Stomach (tissue), 8 donors: ENCODE measurements at regions not wholly inside any gene's neighbourhood (a gene's known extent, or its start where the extent isn't known, plus 50 kb on each side); places are given as distances from the start of the nearest gene placed in this dataset.

Experiments
- DNase-seq, 2 donors: peaks; one replicate each; pipeline versions ENCODE4 v3.0.0 to v3.0.0-alpha.2; 2013 to 2019
- H3K27ac ChIP-seq, 5 donors: fragments of 200-600 bp in 4 of 5; sonication (generic) in 4 of 5; one replicate each; pipeline ENCODE4 v1.5.1; 2013 to 2019; ENCODE audit warnings: mild to moderate bottlenecking in 1 of 5, moderate library complexity in 1 of 5
- H3K27me3 ChIP-seq, 3 donors: fragments of 200-600 bp; sonication (generic); one replicate each; pipeline ENCODE4 v1.5.1; 2017 to 2019; ENCODE audit warnings: mixed run types in 1 of 3
- H3K36me3 ChIP-seq, 4 donors: fragments of 200-600 bp; sonication (generic); 1 replicate in 3 of 4; 2 replicates in 1 of 4; pipeline ENCODE4 v1.5.1; 2016 to 2019
- H3K4me1 ChIP-seq, 4 donors: fragments of 200-600 bp; sonication (generic); one replicate each; pipeline ENCODE4 v1.5.1; 2016 to 2019
- H3K4me3 ChIP-seq, 4 donors: fragments of 200-600 bp; sonication (generic) in 3 of 4; one replicate each; pipeline ENCODE4 v1.5.1; 2016 to 2019; ENCODE audit warnings: mild to moderate bottlenecking in 1 of 4
- H3K9me3 ChIP-seq, 4 donors: fragments of 200-600 bp; sonication (generic); one replicate each; pipeline ENCODE4 v1.5.1; 2016 to 2019
- CTCF ChIP-seq, 7 experiments: fragments of 450-650 bp in 4 of 7; fragments of 200-600 bp in 3 of 7; sonication (generic) in 3 of 7; IDR thresholded peaks; one replicate each; pipeline ENCODE4 v1.5.1; 2016 to 2019; ENCODE audit warnings: antibody characterized with exemption in 7 of 7, control low read depth in 2 of 7, mild to moderate bottlenecking in 1 of 7
- EP300 ChIP-seq: sonication (generic); formaldehyde crosslinking; IDR thresholded peaks from one replicate; pipeline ENCODE4 v1.6.1; 2017; ENCODE audit warnings: antibody characterized with exemption
- POLR2A ChIP-seq, 4 donors: fragments of 450-650 bp; IDR thresholded peaks; one replicate each; pipeline ENCODE4 v1.6.1; 2016; ENCODE audit warnings: antibody characterized with exemption in 4 of 4, control low read depth in 2 of 4, mild to moderate bottlenecking in 1 of 4, moderate library complexity in 1 of 4
- POLR2AphosphoS5 ChIP-seq, 3 donors: sonication (generic); formaldehyde crosslinking; IDR thresholded peaks; one replicate each; pipeline ENCODE4 v1.6.1; 2016; ENCODE audit warnings: antibody characterized with exemption in 3 of 3
- WGBS, 5 donors: extraction: QIAGEN DNeasy Blood & Tissue Kit in 3 of 5; methylation state at CpG; one replicate each; pipeline versions ENCODE4 v1.1.5 to v1.1.7; 2013 to 2018; 5-methylcytosine and 5-hydroxymethylcytosine counted together
- intact Hi-C: fragments of 100-400 bp; cut with DNase I; formaldehyde crosslinking; loops from one replicate; pipeline ENCODE4 v1.15.1; 2023; ENCODE audit warnings: low total_unique reads
- donor health status: healthy with polysubstance abuse.
- donor health status: Bipolar disorder and iron deficiency.
- donor health status: healthy.

GRCh38 chr17:33444731-33445130 is 151.6 kb upstream of the ASIC2 start:
- H3K9me3 ChIP-seq = peaks cover 0 to 16% (median 6%) of the 10 kb centered on the region in 4 donors
- H3K27me3 ChIP-seq = no peaks in the 10 kb centered on the region
- H3K36me3 ChIP-seq = no peaks in the 10 kb centered on the region
- no peak overlapping the region for H3K27ac ChIP-seq
- H3K4me1 ChIP-seq = no peaks in the 10 kb centered on the region
- no peak overlapping the region for H3K4me3 ChIP-seq
- no peak for DNase-seq
- no peak for TF ChIP-seq EP300
- no peak for TF ChIP-seq POLR2AphosphoS5 (IDR thresholded peaks at IDR 0.05)
- no peak for TF ChIP-seq POLR2A (IDR thresholded peaks at IDR 0.05)
- no peak for TF ChIP-seq CTCF (IDR thresholded peaks at IDR 0.05)
- 39 to 64% (median 62%) methylated on average over 3 of the region's 3 CpGs for WGBS, 5 donors
- intact Hi-C loops = no loop called here

- TF ChIP-seq CTCF (IDR thresholded peaks at IDR 0.05) (no peak), POLR2AphosphoS5 (IDR thresholded peaks at IDR 0.05) (no peak), POLR2A (IDR thresholded peaks at IDR 0.05) (no peak), EP300 (no peak)
- DNase-seq = no peak
- no peaks in the 10 kb centered on the region for H3K36me3 ChIP-seq
- WGBS, 5 donors = 27 to 57% (median 43%) methylated on average over 5 of the region's 5 CpGs
- intact Hi-C loops = no loop called here
- H3K4me3 ChIP-seq = no peak overlapping the region
- no peak overlapping the region for H3K27ac ChIP-seq
- H3K9me3 ChIP-seq = peaks cover 0 to 16% (median 6%) of the 10 kb centered on the region in 4 donors
- H3K4me1 ChIP-seq = no peaks in the 10 kb centered on the region
- no peaks in the 10 kb centered on the region for H3K27me3 ChIP-seq
Observed at GRCh38 chr17:33447090-33447489, 154.0 kb upstream of the ASIC2 start.

- no peak for TF ChIP-seq CTCF (IDR thresholded peaks at IDR 0.05)
- TF ChIP-seq POLR2A (IDR thresholded peaks at IDR 0.05) = no peak
- no peak for TF ChIP-seq EP300
- TF ChIP-seq POLR2AphosphoS5 (IDR thresholded peaks at IDR 0.05) = no peak
- Histone ChIP-seq H3K27me3 (peaks cover 0 to 14% (median 0%) of the 10 kb centered on the region in 3 donors), H3K4me1 (no peaks in the 10 kb centered on the region), H3K27ac (no peak overlapping the region), H3K4me3 (no peak overlapping the region), H3K9me3 (peaks cover 0 to 7% (median 2%) of the 10 kb centered on the region in 4 donors), H3K36me3 (no peaks in the 10 kb centered on the region)
- WGBS, 5 donors = 64 to 75% (median 69%) methylated on average over 7 of the region's 7 CpGs
- DNase-seq = no peak
- intact Hi-C loops = no loop called here
Observed at GRCh38 chr17:33451221-33451620, 158.1 kb upstream of the ASIC2 start.

- TF ChIP-seq CTCF (IDR thresholded peaks at IDR 0.05) (no peak), EP300 (no peak), POLR2AphosphoS5 (IDR thresholded peaks at IDR 0.05) (no peak), POLR2A (IDR thresholded peaks at IDR 0.05) (no peak)
- WGBS, 5 donors = 81 to 94% (median 82%) methylated on average over 1 of the region's 1 CpG
- intact Hi-C loops = no loop called here
- Histone ChIP-seq H3K4me3 (no peak overlapping the region), H3K4me1 (no peaks in the 10 kb centered on the region), H3K9me3 (no peaks in the 10 kb centered on the region), H3K27me3 (peaks cover 0 to 36% (median 0%) of the 10 kb centered on the region in 3 donors), H3K36me3 (no peaks in the 10 kb centered on the region), H3K27ac (no peak overlapping the region)
- no peak for DNase-seq
Observed at GRCh38 chr17:33457477-33457876, 164.4 kb upstream of the ASIC2 start.
